GM23338 (cell line): ENCODE measurements at regions not wholly inside any gene's neighbourhood (a gene's known extent, or its start where the extent isn't known, plus 50 kb on each side); places are given as distances from the start of the nearest gene placed in this dataset.

ENCODE experiments used
- ATAC-seq: fragments of 200-7000 bp; cut with Tn5 transposase; 3 replicates; pipeline ENCODE4 v1.9.1; 2020
- DNase-seq: peaks from one replicate; pipeline ENCODE4 v3.0.0-alpha.2; 2015; ENCODE audit warnings: low spot score
- H2AFZ ChIP-seq: fragments of 200-600 bp; sonication (generic); 2 replicates; pipeline ENCODE4 v1.8.0; 2016; ENCODE audit warnings: antibody characterized with exemption, mild to moderate bottlenecking, moderate library complexity
- H3F3A ChIP-seq: fragments of 200-600 bp; sonication (generic); replicated peaks from 2 replicates; pipeline ENCODE4 v1.8.0; 2017; ENCODE audit warnings: antibody characterized with exemption, mixed run types, low read depth
- H3K27ac ChIP-seq: fragments of 200-600 bp; sonication (generic); 2 replicates; pipeline ENCODE4 v1.6.1; 2016; ENCODE audit warnings: low read depth
- H3K27me3 ChIP-seq: fragments of 200-600 bp; sonication (generic); 2 replicates; pipeline ENCODE4 v1.8.0; 2016; ENCODE audit warnings: mild to moderate bottlenecking, mixed run types, moderate library complexity; ENCODE audit not compliant: insufficient read depth
- H3K36me3 ChIP-seq: fragments of 200-600 bp; sonication (generic); 2 replicates; pipeline ENCODE4 v1.8.0; 2016; ENCODE audit warnings: mild to moderate bottlenecking; ENCODE audit not compliant: insufficient read depth
- H3K4me1 ChIP-seq: fragments of 200-600 bp; sonication (generic); 2 replicates; pipeline ENCODE4 v1.8.0; 2016; ENCODE audit warnings: mild to moderate bottlenecking, moderate library complexity; ENCODE audit not compliant: insufficient read depth
- H3K4me2 ChIP-seq: fragments of 200-600 bp; sonication (generic); 2 replicates; pipeline ENCODE4 v1.7.1; 2017; ENCODE audit warnings: mixed run types
- H3K4me3 ChIP-seq: fragments of 200-600 bp; sonication (generic); 2 replicates; pipeline ENCODE4 v1.6.1; 2016; ENCODE audit warnings: mixed run types
- H3K79me2 ChIP-seq: fragments of 200-600 bp; sonication (generic); replicated peaks from 2 replicates; pipeline ENCODE4 v1.8.0; 2017; ENCODE audit warnings: mild to moderate bottlenecking; ENCODE audit not compliant: insufficient read depth
- H3K9me2 ChIP-seq: fragments of 200-600 bp; sonication (generic); 2 replicates; pipeline ENCODE4 v1.8.0; 2017; ENCODE audit not compliant: insufficient read depth
- H4K20me1 ChIP-seq: fragments of 200-600 bp; sonication (generic); replicated peaks from 2 replicates; pipeline ENCODE4 v1.8.0; 2017; ENCODE audit warnings: mild to moderate bottlenecking; ENCODE audit not compliant: insufficient read depth
- H3K27ac Mint-ChIP-seq: 2 replicates; pipeline ENCODE4 v1.8.0; 2020; ENCODE audit warnings: inconsistent platforms, mild to moderate bottlenecking, moderate library complexity, mixed read lengths
- H3K27me3 Mint-ChIP-seq: 3 replicates; pipeline ENCODE4 v1.8.0; 2022; ENCODE audit warnings: low read depth, mild to moderate bottlenecking, moderate library complexity, mixed read lengths, inconsistent platforms; ENCODE audit not compliant: insufficient read depth, poor library complexity
- H3K36me3 Mint-ChIP-seq: 3 replicates; pipeline ENCODE4 v1.8.0; 2021; ENCODE audit warnings: low read depth, mild to moderate bottlenecking, inconsistent platforms, moderate library complexity, mixed read lengths
- H3K4me1 Mint-ChIP-seq: 3 replicates; pipeline ENCODE4 v1.8.0; 2020; ENCODE audit warnings: mild to moderate bottlenecking, inconsistent platforms, mixed read lengths
- H3K4me3 Mint-ChIP-seq: 3 replicates; pipeline ENCODE4 v1.8.0; 2021; ENCODE audit warnings: moderate library complexity, mild to moderate bottlenecking, inconsistent platforms, mixed read lengths
- H3K9me3 Mint-ChIP-seq: 3 replicates; pipeline ENCODE4 v1.8.0; 2020; ENCODE audit warnings: moderate library complexity, mild to moderate bottlenecking, inconsistent platforms, mixed read lengths
- CREB1 ChIP-seq: fragments of 250-450 bp; sonication (Bioruptor Pico); IDR thresholded peaks from 2 replicates; pipeline ENCODE4 v1.5.0; 2020; ENCODE audit warnings: low read depth, mild to moderate bottlenecking, moderate library complexity
- EZH2phosphoT487 ChIP-seq: fragments of 200-600 bp; sonication (generic); IDR thresholded peaks from one replicate; pipeline ENCODE4 v1.8.1; 2018; ENCODE audit warnings: antibody characterized with exemption; ENCODE audit not compliant: unreplicated experiment
- JUNB ChIP-seq: IDR thresholded peaks from one replicate; pipeline ENCODE4 v1.6.1; 2016; ENCODE audit warnings: antibody characterized with exemption; ENCODE audit not compliant: unreplicated experiment
- NANOG ChIP-seq: IDR thresholded peaks from 2 replicates; pipeline ENCODE4 v1.6.1; 2016; ENCODE audit warnings: antibody characterized with exemption, borderline replicate concordance
- STAT1 ChIP-seq: IDR thresholded peaks from one replicate; pipeline ENCODE4 v1.6.1; 2016; ENCODE audit warnings: antibody characterized with exemption; ENCODE audit not compliant: unreplicated experiment
- ZNF114 ChIP-seq: fragments of 250-450 bp; sonication (Bioruptor Pico); IDR thresholded peaks from 2 replicates; pipeline ENCODE4 v1.5.0; 2020; ENCODE audit warnings: mild to moderate bottlenecking, moderate library complexity
- ZNF331 ChIP-seq: fragments of 250-450 bp; sonication (Bioruptor Pico); IDR thresholded peaks from 2 replicates; pipeline ENCODE4 v1.5.0; 2020; ENCODE audit warnings: low read depth, mild to moderate bottlenecking, moderate library complexity
- TF ChIP-seq, protein P1 (sequence below), 2 experiments: fragments of 200-600 bp in 1 of 2; sonication (generic) in 1 of 2; conservative IDR thresholded peaks; 2 replicates each; pipeline versions ENCODE4 v1.5.1 to v1.6.1; 2016 to 2017; ENCODE audit warnings: antibody characterized with exemption in 2 of 2, low read depth in 2 of 2, mild to moderate bottlenecking in 2 of 2, moderate library complexity in 1 of 2
- TF ChIP-seq, protein P2 (sequence below): IDR thresholded peaks from 2 replicates; pipeline ENCODE4 v1.6.1; 2016; ENCODE audit warnings: antibody characterized with exemption
- TF ChIP-seq, protein P3 (sequence below): fragments of 250-450 bp; sonication (Bioruptor Pico); IDR thresholded peaks from 2 replicates; pipeline ENCODE4 v1.5.0; 2020; ENCODE audit warnings: mild to moderate bottlenecking, moderate library complexity

GRCh38 chr5:38782180-38782835 lies 63.5 kb upstream of the OSMR start:
- ATAC-seq, result no peak
- Histone ChIP-seq H3K36me3 (peaks cover 3% of the 10 kb centered on the region; the same call in 1 of the 2 replicates), H3F3A (no peaks in the 10 kb centered on the region), H3K79me2 (no peaks in the 10 kb centered on the region), H2AFZ (no peak overlapping the region), H3K4me2 (no peak overlapping the region), H3K27ac (no peak overlapping the region), H3K4me3 (no peak overlapping the region), H3K4me1 (no peaks in the 10 kb centered on the region), H3K27me3 (no peaks in the 10 kb centered on the region), H3K9me2 (peaks cover 8% of the 10 kb centered on the region; the same call in 1 of the 2 replicates), H4K20me1 (no peaks in the 10 kb centered on the region)
- no peaks in the 10 kb centered on the region for H3K27me3 Mint-ChIP-seq
- no peak overlapping the region for H3K27ac Mint-ChIP-seq
- peaks cover 6% of the 10 kb centered on the region; the same call in 1 of the 3 replicates for H3K36me3 Mint-ChIP-seq
- no peaks in the 10 kb centered on the region for H3K4me1 Mint-ChIP-seq
- no peak overlapping the region for H3K4me3 Mint-ChIP-seq
- no peak for DNase-seq
- H3K9me3 Mint-ChIP-seq, result peaks cover 9% of the 10 kb centered on the region; the same call in 2 of the 3 replicates
- TF ChIP-seq, protein P1, sequence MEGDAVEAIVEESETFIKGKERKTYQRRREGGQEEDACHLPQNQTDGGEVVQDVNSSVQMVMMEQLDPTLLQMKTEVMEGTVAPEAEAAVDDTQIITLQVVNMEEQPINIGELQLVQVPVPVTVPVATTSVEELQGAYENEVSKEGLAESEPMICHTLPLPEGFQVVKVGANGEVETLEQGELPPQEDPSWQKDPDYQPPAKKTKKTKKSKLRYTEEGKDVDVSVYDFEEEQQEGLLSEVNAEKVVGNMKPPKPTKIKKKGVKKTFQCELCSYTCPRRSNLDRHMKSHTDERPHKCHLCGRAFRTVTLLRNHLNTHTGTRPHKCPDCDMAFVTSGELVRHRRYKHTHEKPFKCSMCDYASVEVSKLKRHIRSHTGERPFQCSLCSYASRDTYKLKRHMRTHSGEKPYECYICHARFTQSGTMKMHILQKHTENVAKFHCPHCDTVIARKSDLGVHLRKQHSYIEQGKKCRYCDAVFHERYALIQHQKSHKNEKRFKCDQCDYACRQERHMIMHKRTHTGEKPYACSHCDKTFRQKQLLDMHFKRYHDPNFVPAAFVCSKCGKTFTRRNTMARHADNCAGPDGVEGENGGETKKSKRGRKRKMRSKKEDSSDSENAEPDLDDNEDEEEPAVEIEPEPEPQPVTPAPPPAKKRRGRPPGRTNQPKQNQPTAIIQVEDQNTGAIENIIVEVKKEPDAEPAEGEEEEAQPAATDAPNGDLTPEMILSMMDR (conservative IDR thresholded peaks at IDR 0.05; ENCODE audit: low read depth in 2 of 2), result no peak
- no peak for TF ChIP-seq EZH2phosphoT487
- no peak for TF ChIP-seq NANOG
- no peak for TF ChIP-seq JUNB
- TF ChIP-seq, protein P2, sequence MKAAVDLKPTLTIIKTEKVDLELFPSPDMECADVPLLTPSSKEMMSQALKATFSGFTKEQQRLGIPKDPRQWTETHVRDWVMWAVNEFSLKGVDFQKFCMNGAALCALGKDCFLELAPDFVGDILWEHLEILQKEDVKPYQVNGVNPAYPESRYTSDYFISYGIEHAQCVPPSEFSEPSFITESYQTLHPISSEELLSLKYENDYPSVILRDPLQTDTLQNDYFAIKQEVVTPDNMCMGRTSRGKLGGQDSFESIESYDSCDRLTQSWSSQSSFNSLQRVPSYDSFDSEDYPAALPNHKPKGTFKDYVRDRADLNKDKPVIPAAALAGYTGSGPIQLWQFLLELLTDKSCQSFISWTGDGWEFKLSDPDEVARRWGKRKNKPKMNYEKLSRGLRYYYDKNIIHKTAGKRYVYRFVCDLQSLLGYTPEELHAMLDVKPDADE, result no peak

DNA sequence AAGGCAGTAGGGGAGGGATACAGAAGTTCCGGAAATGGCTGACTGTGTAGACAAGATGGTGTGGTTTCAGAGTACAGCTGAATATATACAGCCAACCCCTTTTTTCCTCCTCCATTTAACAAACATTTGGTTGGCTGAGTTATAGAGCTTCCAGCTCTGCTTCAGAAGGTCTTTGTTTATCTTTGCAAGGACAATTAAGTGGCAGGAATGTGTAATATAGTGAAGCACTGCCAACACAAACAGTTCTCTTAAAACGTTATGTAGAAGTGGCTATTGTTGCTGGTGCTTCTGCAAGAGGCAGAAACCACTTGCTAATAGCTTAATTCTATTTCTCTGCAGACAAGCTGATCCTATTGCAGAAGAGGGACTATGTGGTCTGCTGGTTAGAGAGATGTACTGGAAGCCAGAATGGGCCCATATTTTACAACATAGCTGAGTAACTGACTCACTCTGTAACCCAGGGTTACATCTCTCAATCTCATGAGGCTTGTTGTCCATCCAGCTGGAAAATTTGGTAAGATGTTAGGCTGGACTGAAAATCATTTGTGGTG lies 62.7 kb upstream of the OSMR start:
- Histone ChIP-seq H3K36me3 (peaks cover 3% of the 10 kb centered on the region; the same call in 1 of the 2 replicates), H3K4me2 (no peak overlapping the region), H3K27me3 (no peaks in the 10 kb centered on the region), H3K27ac (no peak overlapping the region), H3K9me2 (peaks cover 8% of the 10 kb centered on the region; the same call in 1 of the 2 replicates), H4K20me1 (no peaks in the 10 kb centered on the region), H2AFZ (0 out of 2 replicates have a peak overlapping the region, but pooled peaks have one; percentile 19), H3K4me1 (no peaks in the 10 kb centered on the region), H3K79me2 (no peaks in the 10 kb centered on the region), H3K4me3 (no peak overlapping the region), H3F3A (no peaks in the 10 kb centered on the region)
- no peak overlapping the region for H3K4me3 Mint-ChIP-seq
- DNase-seq (no peak), ATAC-seq (no peak)
- H3K27ac Mint-ChIP-seq, result no peak overlapping the region
- H3K27me3 Mint-ChIP-seq, result no peaks in the 10 kb centered on the region
- peaks cover 13% of the 10 kb centered on the region; the same call in 2 of the 3 replicates for H3K9me3 Mint-ChIP-seq
- no peaks in the 10 kb centered on the region for H3K4me1 Mint-ChIP-seq
- no peak for TF ChIP-seq ZNF331
- TF ChIP-seq, protein P2, result no peak
- TF ChIP-seq STAT1, result no peak
- TF ChIP-seq JUNB, result no peak
- no peak for TF ChIP-seq CREB1
- TF ChIP-seq, protein P3, sequence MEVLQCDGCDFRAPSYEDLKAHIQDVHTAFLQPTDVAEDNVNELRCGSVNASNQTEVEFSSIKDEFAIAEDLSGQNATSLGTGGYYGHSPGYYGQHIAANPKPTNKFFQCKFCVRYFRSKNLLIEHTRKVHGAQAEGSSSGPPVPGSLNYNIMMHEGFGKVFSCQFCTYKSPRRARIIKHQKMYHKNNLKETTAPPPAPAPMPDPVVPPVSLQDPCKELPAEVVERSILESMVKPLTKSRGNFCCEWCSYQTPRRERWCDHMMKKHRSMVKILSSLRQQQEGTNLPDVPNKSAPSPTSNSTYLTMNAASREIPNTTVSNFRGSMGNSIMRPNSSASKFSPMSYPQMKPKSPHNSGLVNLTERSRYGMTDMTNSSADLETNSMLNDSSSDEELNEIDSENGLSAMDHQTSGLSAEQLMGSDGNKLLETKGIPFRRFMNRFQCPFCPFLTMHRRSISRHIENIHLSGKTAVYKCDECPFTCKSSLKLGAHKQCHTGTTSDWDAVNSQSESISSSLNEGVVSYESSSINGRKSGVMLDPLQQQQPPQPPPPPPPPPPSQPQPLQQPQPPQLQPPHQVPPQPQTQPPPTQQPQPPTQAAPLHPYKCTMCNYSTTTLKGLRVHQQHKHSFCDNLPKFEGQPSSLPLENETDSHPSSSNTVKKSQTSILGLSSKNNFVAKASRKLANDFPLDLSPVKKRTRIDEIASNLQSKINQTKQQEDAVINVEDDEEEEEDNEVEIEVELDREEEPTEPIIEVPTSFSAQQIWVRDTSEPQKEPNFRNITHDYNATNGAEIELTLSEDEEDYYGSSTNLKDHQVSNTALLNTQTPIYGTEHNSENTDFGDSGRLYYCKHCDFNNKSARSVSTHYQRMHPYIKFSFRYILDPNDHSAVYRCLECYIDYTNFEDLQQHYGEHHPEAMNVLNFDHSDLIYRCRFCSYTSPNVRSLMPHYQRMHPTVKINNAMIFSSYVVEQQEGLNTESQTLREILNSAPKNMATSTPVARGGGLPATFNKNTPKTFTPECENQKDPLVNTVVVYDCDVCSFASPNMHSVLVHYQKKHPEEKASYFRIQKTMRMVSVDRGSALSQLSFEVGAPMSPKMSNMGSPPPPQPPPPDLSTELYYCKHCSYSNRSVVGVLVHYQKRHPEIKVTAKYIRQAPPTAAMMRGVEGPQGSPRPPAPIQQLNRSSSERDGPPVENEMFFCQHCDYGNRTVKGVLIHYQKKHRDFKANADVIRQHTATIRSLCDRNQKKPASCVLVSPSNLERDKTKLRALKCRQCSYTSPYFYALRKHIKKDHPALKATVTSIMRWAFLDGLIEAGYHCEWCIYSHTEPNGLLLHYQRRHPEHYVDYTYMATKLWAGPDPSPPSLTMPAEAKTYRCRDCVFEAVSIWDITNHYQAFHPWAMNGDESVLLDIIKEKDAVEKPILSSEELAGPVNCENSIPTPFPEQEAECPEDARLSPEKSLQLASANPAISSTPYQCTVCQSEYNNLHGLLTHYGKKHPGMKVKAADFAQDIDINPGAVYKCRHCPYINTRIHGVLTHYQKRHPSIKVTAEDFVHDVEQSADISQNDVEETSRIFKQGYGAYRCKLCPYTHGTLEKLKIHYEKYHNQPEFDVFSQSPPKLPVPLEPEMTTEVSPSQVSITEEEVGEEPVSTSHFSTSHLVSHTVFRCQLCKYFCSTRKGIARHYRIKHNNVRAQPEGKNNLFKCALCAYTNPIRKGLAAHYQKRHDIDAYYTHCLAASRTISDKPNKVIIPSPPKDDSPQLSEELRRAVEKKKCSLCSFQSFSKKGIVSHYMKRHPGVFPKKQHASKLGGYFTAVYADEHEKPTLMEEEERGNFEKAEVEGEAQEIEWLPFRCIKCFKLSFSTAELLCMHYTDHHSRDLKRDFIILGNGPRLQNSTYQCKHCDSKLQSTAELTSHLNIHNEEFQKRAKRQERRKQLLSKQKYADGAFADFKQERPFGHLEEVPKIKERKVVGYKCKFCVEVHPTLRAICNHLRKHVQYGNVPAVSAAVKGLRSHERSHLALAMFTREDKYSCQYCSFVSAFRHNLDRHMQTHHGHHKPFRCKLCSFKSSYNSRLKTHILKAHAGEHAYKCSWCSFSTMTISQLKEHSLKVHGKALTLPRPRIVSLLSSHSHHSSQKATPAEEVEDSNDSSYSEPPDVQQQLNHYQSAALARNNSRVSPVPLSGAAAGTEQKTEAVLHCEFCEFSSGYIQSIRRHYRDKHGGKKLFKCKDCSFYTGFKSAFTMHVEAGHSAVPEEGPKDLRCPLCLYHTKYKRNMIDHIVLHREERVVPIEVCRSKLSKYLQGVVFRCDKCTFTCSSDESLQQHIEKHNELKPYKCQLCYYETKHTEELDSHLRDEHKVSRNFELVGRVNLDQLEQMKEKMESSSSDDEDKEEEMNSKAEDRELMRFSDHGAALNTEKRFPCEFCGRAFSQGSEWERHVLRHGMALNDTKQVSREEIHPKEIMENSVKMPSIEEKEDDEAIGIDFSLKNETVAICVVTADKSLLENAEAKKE, result no peak
- no peak for TF ChIP-seq ZNF114 (CRISPR knock-in tag)
- peaks cover 6% of the 10 kb centered on the region; the same call in 1 of the 3 replicates for H3K36me3 Mint-ChIP-seq
